Keratinocyte (primary cell): ENCODE measurements at regions not wholly inside any gene's neighbourhood (a gene's known extent, or its start where the extent isn't known, plus 50 kb on each side); places are given as distances from the start of the nearest gene placed in this dataset.

Experiments
- DNase-seq: peaks from one replicate; pipeline ENCODE4 v3.0.0-alpha.2; 2011; ENCODE audit warnings: low read depth, missing footprints, low spot score
- FAIRE-seq: peaks from 2 replicates; lab custom pipeline; 2011; peaks lifted over from hg19 to GRCh38; lab: Jason Lieb, UNC
- H2AFZ ChIP-seq: 2 replicates; pipeline ENCODE4 v1.6.0; 2012; ENCODE audit warnings: low read length, control low read depth, inconsistent platforms; ENCODE audit not compliant: control insufficient read depth
- H3K27ac ChIP-seq: 2 replicates; pipeline ENCODE4 v1.5.1; 2011; ENCODE audit warnings: low read length; ENCODE audit not compliant: control insufficient read depth, insufficient read depth
- H3K27me3 ChIP-seq: 3 replicates; pipeline ENCODE4 v1.6.0; 2011; ENCODE audit warnings: low read length; ENCODE audit not compliant: control insufficient read depth, insufficient read depth; ENCODE audit errors: extremely low read depth
- H3K36me3 ChIP-seq, 2 experiments: 2 replicates in 1 of 2; 3 replicates in 1 of 2; pipeline ENCODE4 v1.5.1; 2011; ENCODE audit warnings: low read length in 2 of 2, mild to moderate bottlenecking in 1 of 2; ENCODE audit not compliant: control insufficient read depth in 2 of 2, insufficient read depth in 2 of 2; ENCODE audit errors: extremely low read depth in 1 of 2
- H3K4me1 ChIP-seq: 3 replicates; pipeline ENCODE4 v1.5.1; 2011; ENCODE audit warnings: low read length; ENCODE audit not compliant: control insufficient read depth, insufficient read depth; ENCODE audit errors: extremely low read depth
- H3K4me2 ChIP-seq: 3 replicates; pipeline ENCODE4 v1.6.0; 2011; ENCODE audit warnings: low read depth, low read length; ENCODE audit not compliant: control insufficient read depth, insufficient read depth; ENCODE audit errors: extremely low read depth
- H3K4me3 ChIP-seq, 3 experiments: fragments of 200-600 bp in 1 of 3; sonication (generic) in 1 of 3; 2 replicates in 2 of 3; 3 replicates in 1 of 3; pipeline ENCODE4 v1.5.1; 2011 to 2016; ENCODE audit warnings: low read length in 3 of 3, mild to moderate bottlenecking in 3 of 3, control low read depth in 2 of 3, inconsistent platforms in 1 of 3, low read depth in 1 of 3, mixed read lengths in 1 of 3, mixed run types in 1 of 3, moderate library complexity in 1 of 3; ENCODE audit not compliant: control insufficient read depth in 2 of 3, insufficient read depth in 2 of 3; ENCODE audit errors: extremely low read depth in 1 of 3
- H3K79me2 ChIP-seq: 2 replicates; pipeline ENCODE4 v1.6.0; 2012; ENCODE audit warnings: low read length; ENCODE audit not compliant: control insufficient read depth, insufficient read depth
- H3K9ac ChIP-seq: 3 replicates; pipeline ENCODE4 v1.6.0; 2011; ENCODE audit warnings: low read length; ENCODE audit not compliant: control insufficient read depth, insufficient read depth; ENCODE audit errors: extremely low read depth
- H3K9me1 ChIP-seq: 3 replicates; pipeline ENCODE4 v1.6.0; 2011; ENCODE audit warnings: low read length; ENCODE audit not compliant: control insufficient read depth, insufficient read depth; ENCODE audit errors: extremely low read depth
- H3K9me3 ChIP-seq: 2 replicates; pipeline ENCODE4 v1.5.1; 2012; ENCODE audit warnings: low read depth, low read length; ENCODE audit not compliant: control insufficient read depth
- H4K20me1 ChIP-seq: 3 replicates; pipeline ENCODE4 v1.6.0; 2011; ENCODE audit warnings: low read length; ENCODE audit not compliant: control insufficient read depth, insufficient read depth; ENCODE audit errors: extremely low read depth
- CTCF ChIP-seq, 3 experiments: IDR thresholded peaks in 1 of 3; conservative IDR thresholded peaks in 1 of 3; optimal IDR thresholded peaks in 1 of 3; 2 replicates in 2 of 3; 3 replicates in 1 of 3; pipeline versions ENCODE3 to v1.5.1; 2011; ENCODE audit warnings: low read length in 3 of 3, mild to moderate bottlenecking in 3 of 3, moderate library complexity in 2 of 3, control low read depth in 1 of 3, inconsistent platforms in 1 of 3; ENCODE audit not compliant: insufficient read depth in 2 of 3; ENCODE audit errors: extremely low read depth in 1 of 3
- EZH2 ChIP-seq: IDR thresholded peaks from one replicate; pipeline ENCODE4 v1.6.1; 2012; ENCODE audit warnings: inconsistent platforms, mild to moderate bottlenecking, low read length, moderate library complexity
- dilution Hi-C: fragments of 300-500 bp; cut with MboI; formaldehyde crosslinking; loops from one replicate; pipeline ENCODE4 v1.7.0; 2020; ENCODE audit warnings: low sequenced_read_pairs; ENCODE audit not compliant: extremely low pct_ligation_motif_present

- no peak overlapping the region for H3K4me2 ChIP-seq
- no peaks in the 10 kb centered on the region for H3K4me1 ChIP-seq
- no peak for DNase-seq
- dilution Hi-C loops = no loop called here
- no peaks in the 10 kb centered on the region for H3K27me3 ChIP-seq
- H3K27ac ChIP-seq = no peak overlapping the region
- H2AFZ ChIP-seq = no peak overlapping the region
- no peak overlapping the region for H3K9ac ChIP-seq
- no peaks in the 10 kb centered on the region for H4K20me1 ChIP-seq
- no peaks in the 10 kb centered on the region for H3K9me3 ChIP-seq
- no peak for FAIRE-seq
- H3K9me1 ChIP-seq = no peaks in the 10 kb centered on the region
- no peak overlapping the region for H3K4me3 ChIP-seq
- TF ChIP-seq CTCF (optimal IDR thresholded peaks at IDR 0.05 in 1 of 3, IDR thresholded peaks at IDR 0.05 in 1 of 3, conservative IDR thresholded peaks at IDR 0.05 in 1 of 3; ENCODE audit: extremely low read depth in 1 of 3, insufficient read depth in 2 of 3, low read length in 3 of 3) = no peak
- no peak for TF ChIP-seq EZH2
- H3K36me3 ChIP-seq = no peaks in the 10 kb centered on the region
- no peaks in the 10 kb centered on the region for H3K79me2 ChIP-seq
These were observed 780.2 kb downstream of the FAM133A start for GRCh38 chrX:94454159-94454558.

- H4K20me1 ChIP-seq = no peaks in the 10 kb centered on the region
- DNase-seq (no peak), FAIRE-seq (no peak)
- no peak overlapping the region for H3K27ac ChIP-seq
- no peak overlapping the region for H3K4me3 ChIP-seq
- dilution Hi-C loops = no loop called here
- no peak overlapping the region for H2AFZ ChIP-seq
- no peaks in the 10 kb centered on the region for H3K79me2 ChIP-seq
- no peaks in the 10 kb centered on the region for H3K4me1 ChIP-seq
- H3K9me1 ChIP-seq = no peaks in the 10 kb centered on the region
- no peaks in the 10 kb centered on the region for H3K27me3 ChIP-seq
- H3K4me2 ChIP-seq = no peak overlapping the region
- TF ChIP-seq EZH2 = no peak
- no peak for TF ChIP-seq CTCF (optimal IDR thresholded peaks at IDR 0.05 in 1 of 3, IDR thresholded peaks at IDR 0.05 in 1 of 3, conservative IDR thresholded peaks at IDR 0.05 in 1 of 3; ENCODE audit: extremely low read depth in 1 of 3, insufficient read depth in 2 of 3, low read length in 3 of 3)
- H3K9me3 ChIP-seq = no peaks in the 10 kb centered on the region
- H3K9ac ChIP-seq = no peak overlapping the region
- H3K36me3 ChIP-seq = no peaks in the 10 kb centered on the region
These were observed 780.6 kb downstream of the FAM133A start for GRCh38 chrX:94454606-94455005.
